Left forelimb (tissue), 1 donor: ENCODE measurements at regions not wholly inside any gene's neighbourhood (a gene's known extent, or its start where the extent isn't known, plus 50 kb on each side); places are given as distances from the start of the nearest gene placed in this dataset.

Experiments
- DNase-seq: peaks from one replicate; pipeline ENCODE4 v3.0.0-alpha.2; 2018; ENCODE audit warnings: low spot score

GRCh38 chr10:128281861-128282260 is 155.6 kb upstream of the MKI67 start:
- DNase-seq, result no peak

- no peak for DNase-seq
Measured at GRCh38 chr10:128286141-128286761, 160.0 kb upstream of the MKI67 start.

DNA sequence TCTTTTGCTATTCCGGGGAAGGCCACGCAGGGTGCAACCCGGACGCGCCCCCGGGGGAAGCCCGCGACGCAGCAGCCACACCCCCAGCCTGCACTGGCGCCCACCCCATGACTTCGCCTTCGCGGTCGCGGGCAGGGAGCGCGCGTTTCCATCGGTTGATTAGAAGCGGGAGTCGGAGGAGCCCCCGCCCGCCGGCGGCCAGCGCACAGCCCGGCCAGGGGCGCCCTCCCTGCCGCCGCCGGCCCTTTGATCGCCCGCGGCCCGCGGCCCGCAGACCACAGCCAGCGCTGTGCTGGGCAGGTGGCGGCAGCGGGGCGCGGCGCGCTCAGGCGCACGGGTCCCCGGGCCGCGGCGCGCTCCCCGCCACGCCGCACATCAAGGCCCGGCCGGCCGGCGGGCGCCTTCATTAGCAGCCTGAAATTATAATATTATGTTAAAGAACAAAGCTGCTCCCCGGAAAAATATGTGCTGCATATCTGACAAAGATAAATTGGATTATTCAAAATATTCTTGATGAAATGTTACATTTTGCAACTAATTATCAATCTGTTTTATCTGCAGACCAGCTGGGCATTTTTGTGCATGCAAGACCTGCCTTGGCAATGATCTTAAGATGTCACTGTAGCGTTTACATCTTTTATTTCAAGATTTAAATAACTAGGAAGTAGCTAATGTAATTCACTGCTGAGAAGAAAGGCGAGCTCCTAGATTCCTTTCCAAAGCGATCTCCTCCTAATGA is 160.7 kb upstream of the MKI67 start:
- DNase-seq, result no peak

GRCh38 chr10:128287921-128288320 is 161.7 kb upstream of the MKI67 start:
- no peak for DNase-seq

GRCh38 chr10:128289621-128290020 is 163.4 kb upstream of the MKI67 start:
- DNase-seq, result no peak

GRCh38 chr10:128295003-128295402 is 168.8 kb upstream of the MKI67 start:
- no peak for DNase-seq

- peak; percentile 79 for DNase-seq
Measured at GRCh38 chr10:128296253-128297007, 170.2 kb upstream of the MKI67 start.

DNA sequence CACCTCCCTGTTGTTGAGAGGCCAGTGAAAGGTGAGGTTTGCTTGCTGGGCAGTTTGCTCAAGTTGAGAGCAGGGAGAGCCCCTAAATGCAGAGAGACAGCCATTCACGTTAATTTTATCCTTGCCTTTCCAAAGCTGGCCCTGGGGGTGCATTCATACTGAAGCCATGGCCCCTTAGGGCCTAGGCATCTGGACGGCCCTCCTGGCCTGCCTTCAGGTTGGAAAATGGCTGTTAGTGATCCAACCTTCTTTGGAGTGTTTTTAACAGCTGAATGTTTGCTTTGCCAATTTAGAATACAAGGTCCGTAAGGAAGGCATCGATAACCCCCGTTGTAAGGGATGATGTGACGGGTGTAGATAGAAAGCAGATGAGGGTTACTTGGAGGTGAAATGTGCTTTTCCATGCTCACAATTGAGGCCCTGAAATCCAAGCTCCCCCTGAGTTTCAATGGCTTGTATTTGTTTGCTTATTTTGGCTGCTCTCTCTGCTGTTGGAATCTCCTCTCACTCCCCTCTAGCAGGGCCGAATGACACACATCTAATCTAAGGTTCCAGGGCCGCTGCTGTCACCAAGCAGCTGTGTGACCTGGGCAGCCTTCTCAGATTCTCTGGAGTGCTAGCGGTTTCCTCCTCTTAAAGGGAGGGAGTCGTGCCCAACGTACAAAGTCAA is 171.6 kb upstream of the MKI67 start:
- peak; percentile 76 for DNase-seq

DNA sequence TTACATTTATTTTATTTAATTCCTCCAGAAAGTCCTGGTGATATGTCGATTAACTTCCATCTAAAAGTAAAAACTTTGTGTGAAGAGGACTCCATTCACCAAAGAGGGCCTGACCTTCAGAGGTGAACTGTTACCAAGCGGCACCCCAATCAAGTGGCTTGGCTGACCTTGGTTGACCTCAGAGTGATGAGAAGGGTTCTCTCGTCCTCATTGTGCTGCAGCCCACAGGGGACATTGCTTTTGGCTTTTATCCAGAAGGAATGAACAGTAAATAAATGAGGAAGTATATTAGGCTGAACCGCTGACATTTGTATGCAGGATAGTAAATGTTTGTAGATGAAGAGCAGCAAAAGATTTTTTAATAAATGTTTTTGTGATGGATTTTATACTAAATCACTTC is 172.4 kb upstream of the MKI67 start:
- no peak for DNase-seq

GRCh38 chr10:128300290-128300824 is 174.1 kb upstream of the MKI67 start:
- peak; percentile 76 for DNase-seq

- no peak for DNase-seq
Measured at GRCh38 chr10:128301051-128301450, 174.8 kb upstream of the MKI67 start.

- no peak for DNase-seq
Measured at GRCh38 chr10:128302808-128303207, 176.6 kb upstream of the MKI67 start.

DNA sequence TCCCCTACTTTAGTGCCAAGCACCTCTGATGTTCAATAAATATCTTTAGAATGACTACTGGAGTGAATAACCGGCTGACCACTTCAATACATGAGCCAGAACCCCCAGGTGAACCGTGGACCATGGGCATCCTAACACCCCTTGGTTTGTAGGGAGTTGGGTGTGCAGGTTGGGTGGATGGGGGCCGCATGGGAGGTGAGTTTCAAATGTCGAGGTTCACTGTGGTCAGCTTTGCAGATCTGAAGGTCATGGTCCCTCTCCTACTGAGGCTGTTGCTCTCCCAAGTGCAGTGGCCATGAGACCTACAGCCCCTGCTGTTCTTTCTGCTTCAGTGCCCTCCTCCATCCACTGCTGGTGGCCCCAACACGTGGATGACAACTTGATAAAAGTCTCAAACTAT is 178.0 kb upstream of the MKI67 start:
- no peak for DNase-seq

DNA sequence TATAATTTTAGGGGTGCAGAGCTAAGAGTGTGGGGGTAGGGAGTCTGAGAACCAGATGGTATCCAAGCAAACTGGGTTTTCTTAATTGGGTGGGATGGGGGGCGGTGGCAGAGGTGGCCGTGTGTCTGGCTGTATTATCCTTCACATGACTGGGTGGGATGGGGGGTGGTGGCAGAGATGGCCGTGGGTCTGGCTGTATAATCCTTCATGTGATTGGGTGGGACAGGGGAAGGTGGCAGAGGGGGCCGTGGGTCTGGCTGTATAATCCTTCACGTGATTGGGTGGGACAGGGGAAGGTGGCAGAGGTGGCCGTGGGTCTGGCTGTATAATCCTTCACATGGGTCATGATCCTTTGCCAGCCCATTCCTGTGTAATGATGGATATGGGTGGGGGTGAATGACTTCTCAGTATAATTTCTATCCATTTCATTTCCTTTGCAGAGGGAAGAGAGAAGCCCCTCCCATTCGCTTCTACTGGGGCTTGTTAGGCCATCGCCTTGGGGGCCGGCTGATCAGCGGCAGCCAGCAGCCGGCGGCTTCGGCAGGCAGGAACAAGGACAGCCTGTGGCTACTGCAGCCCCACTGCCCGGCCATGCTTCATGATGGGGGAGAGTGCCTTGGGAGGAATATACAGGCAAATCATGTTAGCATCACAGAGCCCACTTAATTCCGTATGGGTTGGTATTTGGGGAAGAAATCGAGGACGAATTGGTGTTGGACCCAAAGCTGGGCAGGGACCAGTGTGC is 179.6 kb upstream of the MKI67 start:
- peak; percentile 22 for DNase-seq

DNA sequence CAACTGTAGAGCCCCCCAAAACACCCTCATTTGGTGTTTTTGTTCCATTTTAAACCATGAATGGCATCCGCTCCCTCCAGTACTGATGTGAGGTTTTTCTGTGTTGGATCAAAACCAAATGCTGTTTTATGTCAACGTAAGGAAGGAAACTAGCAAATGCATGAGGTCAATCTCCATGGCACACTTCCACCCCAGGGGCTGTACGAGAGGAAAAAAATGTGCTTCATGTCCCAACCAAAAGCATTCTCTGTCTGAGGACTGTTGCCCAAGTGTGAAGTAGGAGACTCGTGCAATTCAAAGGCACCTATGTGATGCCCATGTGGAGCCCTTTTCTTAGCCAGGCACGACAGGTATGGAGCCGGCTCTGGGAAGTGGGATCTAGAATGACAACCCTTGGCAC is 180.3 kb upstream of the MKI67 start:
- DNase-seq, result peak; percentile 60

GRCh38 chr10:128306966-128307365 is 180.7 kb upstream of the MKI67 start:
- peak; percentile 38 for DNase-seq

DNA sequence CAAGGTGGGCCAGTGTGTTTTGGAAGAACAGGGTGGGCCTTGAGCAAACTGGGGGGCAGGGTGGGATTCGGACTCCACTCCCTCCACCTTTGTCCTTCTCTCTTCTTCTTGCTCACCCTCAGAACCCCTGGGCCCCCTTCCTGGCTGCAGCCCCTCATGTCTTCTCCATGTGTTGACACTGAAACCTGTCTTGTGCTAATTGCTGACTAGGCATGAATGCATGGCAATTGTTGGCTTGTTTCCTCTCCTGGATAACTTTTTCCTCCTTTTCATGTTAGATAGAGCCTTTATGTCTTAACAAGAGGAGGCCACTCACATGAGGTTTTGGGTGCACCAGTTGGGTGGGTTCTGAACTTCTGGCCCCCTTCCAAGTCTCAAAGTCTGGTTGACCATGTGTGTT is 181.6 kb upstream of the MKI67 start:
- peak; percentile 15 for DNase-seq

- DNase-seq, result peak; percentile 48
Measured at GRCh38 chr10:128310971-128311658, 184.9 kb upstream of the MKI67 start.

DNA sequence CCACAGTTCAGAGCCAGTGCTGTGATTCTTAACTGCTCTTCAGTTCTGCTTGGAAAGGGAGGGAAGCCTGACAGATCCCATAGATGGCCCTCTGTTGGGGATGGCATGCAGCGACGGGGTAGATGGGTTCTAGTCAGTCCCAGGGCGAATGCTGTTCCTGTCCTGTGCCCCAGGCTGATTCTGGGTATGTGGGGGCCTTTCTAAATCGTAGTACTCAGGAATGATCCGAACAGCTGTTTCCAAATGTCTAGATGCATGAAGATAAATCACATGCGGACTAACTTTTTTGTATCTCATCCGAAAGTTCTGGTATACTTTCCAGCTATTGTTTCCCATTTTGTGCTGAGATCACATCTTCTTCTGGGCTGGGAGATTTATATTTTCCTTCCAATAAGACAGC is 186.0 kb upstream of the MKI67 start:
- no peak for DNase-seq

- DNase-seq, result peak; percentile 12
Measured at GRCh38 chr10:128314686-128315085, 188.5 kb upstream of the MKI67 start.
